Head of caudate nucleus (tissue), 42 donors: ENCODE measurements at regions not wholly inside any gene's neighbourhood (a gene's known extent, or its start where the extent isn't known, plus 50 kb on each side); places are given as distances from the start of the nearest gene placed in this dataset.
"Not testable (repeated sequence)": the region's sequence is repeated elsewhere in the genome, so short reads cannot be mapped to it uniquely, and the experiment has no call there.

Experiments
- DNase-seq, 42 donors: peaks; one replicate each; pipeline versions ENCODE4 v3.0.0 to v3.0.0-alpha.2; 2020 to 2021; ENCODE audit warnings: mixed read lengths in 7 of 42
- intact Hi-C: fragments of 100-400 bp; cut with DNase I; formaldehyde crosslinking; loops from one replicate; pipeline ENCODE4 v1.15.0; 2022

DNA sequence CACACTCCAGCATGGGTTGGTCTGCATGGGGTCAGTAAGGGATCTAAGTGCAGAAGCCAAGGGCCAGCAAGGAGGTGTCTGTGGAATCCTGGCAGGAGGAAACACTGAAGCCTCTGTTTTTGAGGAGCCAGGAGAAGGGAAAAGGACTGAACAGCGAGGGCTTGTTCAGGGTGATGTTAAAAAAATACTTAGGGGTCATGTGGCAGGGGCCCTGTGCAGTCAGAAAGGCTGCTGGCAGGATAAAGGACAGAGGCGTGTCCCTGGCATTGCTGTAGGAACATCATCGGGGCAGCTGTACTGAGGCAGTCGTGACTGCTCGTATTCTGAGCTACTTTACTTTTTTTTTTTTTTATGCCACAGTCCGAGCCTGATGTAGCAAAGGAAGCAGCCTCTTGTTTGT, 127.1 kb upstream of the ZFP64 start:
- DNase-seq, result no peak
- intact Hi-C loops, result loop anchor here (10.0 kb wide), 1 partner anchor 896 kb away; no protein-coding TSS in a partner anchor

DNA sequence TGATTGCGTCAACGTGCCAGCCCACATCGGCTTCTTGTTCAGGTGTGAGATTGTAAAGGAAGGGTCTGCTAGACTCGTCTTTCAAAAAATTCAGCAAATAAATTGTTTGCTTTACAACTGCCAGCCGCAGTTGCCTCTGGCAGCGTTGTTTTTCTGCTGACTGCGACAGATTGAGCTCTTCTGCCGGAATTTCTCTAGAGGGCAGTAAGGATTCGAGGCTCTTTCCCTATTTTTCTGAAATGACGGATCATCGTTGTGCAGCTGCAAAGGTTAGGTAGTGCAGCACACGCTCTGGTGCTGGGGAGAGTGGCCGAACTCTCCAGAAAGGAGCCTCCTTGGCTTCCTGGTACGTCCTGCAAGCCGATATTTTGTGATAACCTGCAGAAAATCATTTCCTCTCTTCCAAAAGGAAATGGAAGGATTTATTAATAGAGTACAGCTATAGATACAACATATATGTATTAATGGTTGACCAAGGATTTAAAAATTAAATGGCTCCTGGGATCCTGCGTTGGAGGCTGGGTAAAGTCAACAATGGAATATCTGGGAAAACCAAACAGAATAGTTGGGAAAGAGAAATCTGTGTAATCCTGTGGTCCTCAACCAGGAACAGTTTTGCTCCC, 121.9 kb upstream of the ZFP64 start:
- DNase-seq, result peak in 34 of 42 donors; percentile 8 to 69 (median 32)
- intact Hi-C loops, result loop anchor here (10.0 kb wide), 1 partner anchor 901 kb away; no protein-coding TSS in a partner anchor

DNA sequence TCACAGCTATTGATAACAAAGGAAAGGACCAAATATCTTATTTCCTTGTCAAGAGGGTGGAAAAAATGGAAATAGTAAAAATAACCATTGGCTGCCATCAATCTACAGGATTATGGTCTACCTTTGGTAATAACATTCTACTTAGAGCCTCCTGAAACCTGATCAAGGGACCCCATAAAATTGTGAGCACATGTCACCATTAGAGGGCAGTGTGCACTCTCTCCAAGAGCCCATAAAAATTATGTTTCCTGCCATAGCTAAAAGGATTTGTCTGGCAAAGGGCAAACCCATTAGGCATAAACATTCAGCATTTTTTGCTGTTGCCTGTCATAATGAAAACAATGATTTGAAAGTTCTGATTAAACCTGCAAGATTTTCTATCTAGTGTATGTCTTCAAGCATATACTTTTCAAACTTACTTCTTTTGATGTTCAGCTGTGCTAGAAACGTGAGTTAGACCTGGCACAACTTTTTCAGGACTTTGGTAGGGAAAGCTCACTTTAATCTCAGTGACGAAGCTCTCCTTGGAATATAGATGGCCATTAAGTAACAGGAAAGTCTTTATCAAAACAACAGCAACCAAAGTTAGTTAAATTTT, 120.7 kb upstream of the ZFP64 start:
- intact Hi-C loops, result loop anchor here (10.0 kb wide), 1 partner anchor 903 kb away; no protein-coding TSS in a partner anchor
- DNase-seq, result peak in 25 of 42 donors; percentile 7 to 75 (median 42)

DNA sequence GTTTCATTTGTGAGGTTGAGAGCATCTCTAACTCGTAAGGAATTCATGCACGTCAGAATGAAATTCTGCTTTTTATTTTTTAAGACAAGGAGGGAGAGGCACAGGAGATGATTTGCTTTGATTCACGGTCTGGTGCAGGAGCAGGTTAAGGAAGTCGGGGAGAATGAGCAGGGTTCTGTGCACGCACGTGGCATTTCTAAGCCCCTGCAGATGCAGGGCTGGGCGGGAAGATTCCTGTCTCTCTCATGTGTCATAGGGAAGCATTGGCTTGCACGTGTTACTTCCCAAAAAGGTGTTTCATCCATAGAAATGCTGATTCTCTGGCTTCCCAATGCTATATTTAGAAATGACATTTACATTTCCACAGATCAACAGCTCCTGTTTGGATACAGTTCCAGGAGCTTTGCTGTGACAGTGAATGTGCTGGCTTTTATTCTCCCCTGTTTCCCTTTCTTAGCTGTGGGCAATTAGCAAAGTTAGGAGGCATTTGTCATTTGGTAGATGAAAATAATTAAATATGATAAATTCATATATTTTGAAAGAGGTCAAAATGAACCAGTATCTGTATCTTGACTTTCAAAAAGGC, 119.7 kb upstream of the ZFP64 start:
- intact Hi-C loops, result loop anchor here (10.0 kb wide), 1 partner anchor 903 kb away; no protein-coding TSS in a partner anchor
- DNase-seq, result peak in 23 of 42 donors; percentile 5 to 47 (median 17)

DNA sequence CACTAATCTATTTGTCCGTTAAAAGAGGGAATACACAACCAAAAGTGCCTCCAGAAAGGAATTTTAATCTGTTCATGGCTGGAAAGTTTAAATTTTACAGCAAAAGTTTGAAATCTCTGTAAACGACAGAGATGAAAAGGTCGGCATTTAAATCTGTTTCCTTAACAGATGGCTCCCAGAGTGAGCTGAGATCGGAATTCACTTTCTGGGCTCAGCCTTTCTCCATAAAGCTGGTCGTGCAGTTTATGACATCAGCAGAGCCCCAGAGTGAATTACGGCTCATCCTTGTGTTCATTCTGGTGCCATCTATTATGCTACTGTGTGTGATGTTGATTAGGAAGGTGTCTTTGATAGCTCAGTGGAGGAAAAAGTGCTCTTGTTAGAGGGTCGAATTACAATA, 117.6 kb upstream of the ZFP64 start:
- intact Hi-C loops, result no loop called here
- DNase-seq, result no peak

DNA sequence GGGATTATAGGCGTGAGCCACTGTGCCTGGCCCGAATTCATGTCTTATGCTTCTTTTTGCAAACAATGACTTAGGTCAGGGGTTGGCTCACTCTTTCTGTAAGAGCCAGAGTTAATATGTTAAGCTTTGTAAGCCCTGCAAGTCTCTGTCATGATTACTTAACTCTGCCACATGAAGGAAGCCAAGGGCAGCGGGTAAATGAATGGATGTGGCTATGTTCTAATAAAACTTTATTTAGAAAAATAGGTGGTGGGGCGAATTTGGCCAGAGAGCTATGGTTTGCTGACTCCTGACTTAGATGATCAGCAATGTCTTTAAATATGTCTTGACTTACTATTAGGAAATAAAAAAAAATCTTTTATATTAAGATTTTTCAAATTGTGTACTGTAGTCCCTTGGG, 114.9 kb upstream of the ZFP64 start:
- DNase-seq, result no peak
- intact Hi-C loops, result no loop called here

DNA sequence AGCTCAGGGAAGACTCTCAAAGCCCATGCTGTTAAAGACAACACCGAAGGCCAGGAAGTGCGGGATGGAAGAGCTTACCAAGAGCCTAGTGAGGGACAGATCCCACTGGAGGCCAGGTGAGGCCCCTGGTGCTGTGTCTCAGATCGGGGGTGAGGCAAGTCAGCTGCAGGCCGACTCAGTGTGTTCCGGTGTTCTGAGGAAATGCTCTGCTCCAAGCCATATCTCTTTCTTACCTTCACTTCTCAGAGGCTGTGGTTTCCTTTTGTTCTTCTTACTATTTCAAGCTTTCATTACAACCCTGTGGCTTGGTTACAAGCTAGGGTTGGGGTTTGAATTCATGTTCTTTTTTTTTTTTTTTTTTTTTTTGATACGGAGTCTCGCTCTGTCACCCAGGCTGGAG, 114.3 kb upstream of the ZFP64 start:
- intact Hi-C loops, result no loop called here

DNA sequence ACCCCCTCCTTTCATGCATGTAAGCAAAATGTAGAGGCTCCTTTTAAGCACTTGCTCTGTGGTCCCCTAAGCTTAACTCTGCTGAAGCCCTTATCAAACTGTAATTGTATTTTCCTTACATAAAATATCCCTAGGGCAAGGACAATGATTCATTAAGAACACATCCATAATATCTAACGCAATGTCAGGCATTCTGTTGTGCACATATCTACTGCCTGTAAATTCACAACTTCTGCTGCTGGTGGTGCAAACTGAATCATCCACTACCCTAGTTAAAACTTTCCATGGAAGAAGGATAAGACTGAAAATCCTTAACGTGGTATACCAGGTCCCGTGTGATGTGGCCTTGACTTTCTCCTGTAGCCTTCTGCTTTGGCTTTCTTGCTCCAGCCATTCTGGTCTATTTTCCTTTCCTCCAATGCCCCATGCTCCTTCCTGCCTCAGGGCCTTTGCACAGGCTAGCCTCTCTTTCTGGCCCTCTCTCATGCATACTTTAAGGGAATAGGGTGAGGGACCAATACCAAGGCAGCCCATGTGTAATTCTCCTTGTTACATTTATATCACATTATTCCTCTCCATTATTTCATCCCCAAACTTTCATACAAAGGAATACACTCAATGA, 113.6 kb upstream of the ZFP64 start:
- intact Hi-C loops, result no loop called here

More for the DNA sequence above, 114.3 kb upstream of the ZFP64 start:
- no peak for DNase-seq

DNA sequence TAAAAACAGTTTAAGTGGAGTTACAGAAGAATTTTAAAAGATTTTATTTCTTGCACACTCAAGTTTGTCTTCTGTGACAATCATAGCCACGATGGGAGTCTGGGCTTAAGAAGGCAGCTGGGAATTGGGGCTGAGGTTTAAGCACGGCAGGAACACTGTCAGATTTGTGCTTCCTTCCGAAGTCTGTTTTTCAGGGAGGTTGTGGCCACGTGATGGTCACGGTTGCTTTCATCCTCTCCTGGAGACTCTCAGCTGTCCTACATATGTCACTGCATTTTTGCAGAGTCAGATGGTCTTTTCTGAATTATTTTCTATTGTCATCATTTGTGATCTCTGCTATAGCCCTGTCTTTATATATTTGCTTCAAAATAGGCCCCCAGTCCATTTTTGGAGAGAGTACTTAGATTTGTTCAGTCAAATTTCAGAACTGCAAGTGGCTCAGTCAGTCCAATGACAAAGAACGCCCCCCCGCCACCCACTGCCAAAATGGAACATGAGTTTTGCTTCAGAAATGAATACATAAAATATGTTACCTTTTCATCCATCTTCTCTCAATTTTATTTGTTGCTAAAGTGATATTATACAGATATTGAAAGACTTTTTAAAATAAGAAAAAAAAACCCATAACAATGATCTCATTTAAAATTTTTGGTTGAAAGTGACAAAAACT, 111.8 kb upstream of the ZFP64 start:
- DNase-seq, result peak in 2 of 42 donors; percentile 31 to 36
- intact Hi-C loops, result no loop called here

More for the DNA sequence above, 113.6 kb upstream of the ZFP64 start:
- no peak for DNase-seq

DNA sequence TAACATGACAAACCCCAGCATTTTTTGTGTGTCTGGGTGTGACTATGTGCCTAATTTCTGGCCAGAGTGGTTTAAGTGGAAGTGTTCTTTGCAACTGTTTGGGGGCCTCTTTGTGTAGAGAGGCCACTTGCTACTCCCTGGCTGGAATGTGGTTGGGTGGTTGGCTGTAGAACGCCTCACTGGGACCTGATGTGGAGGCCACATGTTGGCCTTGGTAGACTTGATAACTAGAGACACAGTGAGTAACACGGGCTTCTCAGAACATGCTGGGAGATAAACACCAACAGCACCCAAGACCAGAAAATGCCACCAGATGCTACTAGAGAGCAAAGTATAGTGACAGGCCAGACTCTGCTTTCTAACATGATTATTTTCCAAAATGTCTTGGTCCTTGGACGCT, 111.2 kb upstream of the ZFP64 start:
- intact Hi-C loops, result no loop called here
- no peak for DNase-seq

DNA sequence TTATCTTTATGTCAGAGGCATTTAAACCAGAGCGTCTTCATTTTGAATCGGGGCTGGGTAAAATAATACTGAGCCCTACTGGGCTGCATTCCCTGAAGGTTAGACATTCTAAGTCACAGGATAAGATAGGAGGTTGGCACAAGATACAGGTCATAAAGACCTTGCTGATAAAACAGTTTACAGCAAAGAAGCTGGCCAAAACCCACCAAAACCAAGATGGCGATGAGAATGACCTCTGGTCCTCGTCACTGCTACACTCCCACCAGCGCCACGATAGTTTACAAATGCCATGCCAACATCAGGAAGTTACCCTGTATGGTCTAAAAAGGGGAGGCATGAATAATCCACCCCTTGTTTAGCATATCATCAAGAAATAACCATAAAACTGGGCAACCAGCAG, 110.5 kb upstream of the ZFP64 start:
- intact Hi-C loops, DNase-seq: not testable (repeated sequence)

DNA sequence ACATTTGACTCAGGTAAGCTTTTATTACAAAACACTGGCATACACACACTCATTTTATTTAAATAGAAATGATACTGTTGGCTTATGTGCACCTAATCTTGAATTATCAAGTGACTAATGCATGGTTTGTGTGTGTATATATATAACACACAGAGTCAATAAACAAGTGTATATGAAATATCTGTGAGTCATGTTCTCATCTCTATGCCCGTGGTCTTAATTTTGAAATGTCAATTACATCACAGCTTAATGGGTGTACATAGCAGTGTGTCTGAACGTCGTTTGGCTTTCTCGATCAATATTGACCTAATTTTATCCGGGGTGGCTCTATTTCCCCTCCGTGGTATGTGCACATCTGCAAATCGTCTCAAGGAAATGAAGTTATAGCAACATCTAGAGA, 104.0 kb upstream of the ZFP64 start:
- no peak for DNase-seq
- intact Hi-C loops, result no loop called here

DNA sequence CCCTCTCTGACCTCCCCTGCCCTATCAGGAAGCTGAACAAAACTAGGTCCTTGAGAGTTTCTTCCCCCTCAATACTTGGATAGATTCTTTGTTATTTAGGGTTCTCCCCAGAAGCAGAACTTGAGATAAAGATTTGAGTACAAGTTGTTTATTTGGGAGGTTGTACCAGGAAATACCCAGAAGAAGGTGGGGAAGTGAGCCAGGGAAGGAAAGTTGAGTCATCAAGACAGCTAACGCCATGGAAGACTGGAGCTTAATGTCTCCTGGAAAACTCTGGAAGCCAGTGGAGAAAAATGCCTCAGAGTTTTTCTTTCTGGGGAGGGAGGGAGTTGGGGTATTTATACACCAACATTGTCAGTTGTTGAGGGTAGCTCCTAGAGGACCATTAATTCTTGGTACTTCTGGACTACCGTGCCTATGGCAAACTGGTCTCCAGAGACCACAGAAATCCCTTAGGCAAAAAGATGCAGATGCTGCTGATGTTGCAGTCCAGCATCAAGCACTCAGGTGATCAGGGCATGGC, 102.6 kb upstream of the ZFP64 start:
- no peak for DNase-seq
- intact Hi-C loops, result no loop called here

DNA sequence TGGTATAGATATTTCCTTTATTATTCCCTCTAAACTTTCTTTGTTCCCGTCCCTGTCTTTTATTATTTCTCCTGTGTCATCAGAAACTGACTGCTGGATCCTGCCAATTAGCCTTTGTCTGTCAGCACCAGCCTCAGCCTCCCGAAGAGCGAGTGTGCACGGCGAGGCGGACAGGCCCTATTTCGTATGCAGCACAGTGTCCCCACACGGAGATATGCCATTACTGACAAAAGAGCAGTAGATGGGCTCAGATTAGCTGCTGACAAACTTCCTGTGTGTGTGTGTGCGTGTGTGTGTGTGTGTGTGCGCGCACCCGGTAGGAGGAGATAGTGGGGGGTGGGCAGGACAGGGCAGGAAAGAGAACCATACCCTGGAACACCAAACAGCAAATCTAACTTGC, 99.5 kb upstream of the ZFP64 start:
- intact Hi-C loops, result no loop called here
- no peak for DNase-seq

DNA sequence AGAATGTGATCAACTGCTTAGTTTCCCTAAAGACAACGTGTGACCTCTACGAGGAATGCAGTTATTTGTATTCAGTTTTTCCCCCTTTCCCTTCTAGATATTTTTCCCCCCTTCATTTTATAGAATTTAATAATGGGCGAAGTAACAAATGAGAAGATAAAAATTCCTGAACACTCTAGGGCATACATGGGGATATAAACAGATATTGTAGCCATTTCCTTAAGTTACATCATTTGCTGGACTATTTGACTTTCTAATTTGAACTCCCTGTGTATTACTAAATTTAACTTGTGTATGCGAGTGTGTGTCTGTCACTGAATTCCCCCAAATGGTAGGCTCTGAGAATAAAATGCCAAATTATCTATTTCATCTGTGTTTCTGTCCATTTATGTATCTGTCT, 99.0 kb upstream of the ZFP64 start:
- no peak for DNase-seq
- intact Hi-C loops, result no loop called here

DNA sequence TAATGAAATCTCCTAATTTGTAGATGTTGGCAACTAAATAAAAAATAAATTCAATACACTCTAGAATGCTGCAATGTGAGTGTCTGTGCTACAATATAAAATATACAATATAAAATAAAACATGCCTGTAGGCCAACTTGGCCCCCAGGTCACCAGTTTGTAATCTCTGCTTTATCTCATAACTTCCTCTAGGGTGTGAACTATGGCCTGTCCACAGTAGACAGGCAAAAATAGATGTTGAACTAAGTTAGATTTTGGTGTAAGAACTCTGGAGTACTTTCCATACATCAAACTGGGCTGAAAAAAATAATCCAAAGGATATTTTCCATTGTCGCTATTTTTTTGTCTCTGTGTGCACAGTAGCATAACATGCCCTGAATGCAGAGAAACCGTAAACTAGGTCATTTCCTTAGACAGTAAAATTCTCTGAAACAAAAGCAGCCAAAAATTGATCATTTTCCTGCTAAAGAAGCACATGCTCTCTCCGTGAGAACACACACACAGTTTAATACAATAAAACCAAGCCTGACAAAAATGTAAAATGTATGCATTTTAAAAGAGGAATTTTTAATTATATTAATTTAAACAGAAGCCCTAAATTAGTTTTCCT, 98.5 kb upstream of the ZFP64 start:
- no peak for DNase-seq
- intact Hi-C loops, result no loop called here

DNA sequence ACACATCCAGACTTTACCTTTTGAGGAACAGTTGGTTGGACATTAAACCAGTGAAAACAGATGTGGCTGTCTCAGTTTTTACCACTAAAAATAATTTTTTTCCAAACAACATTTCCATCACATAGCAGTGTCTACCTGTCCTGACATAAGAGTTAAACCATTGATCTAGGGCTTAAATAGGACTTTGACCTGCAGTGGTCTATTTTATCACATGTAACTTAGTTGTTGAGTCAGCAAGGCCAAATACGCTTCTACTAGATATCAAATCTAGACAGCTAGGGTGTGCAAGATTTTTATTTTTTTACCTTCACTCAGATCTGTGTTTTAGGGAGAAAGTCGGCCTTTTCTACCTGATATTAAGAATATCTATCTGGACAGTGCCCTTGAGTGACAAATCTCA, 88.8 kb upstream of the ZFP64 start:
- intact Hi-C loops, result no loop called here
- no peak for DNase-seq

DNA sequence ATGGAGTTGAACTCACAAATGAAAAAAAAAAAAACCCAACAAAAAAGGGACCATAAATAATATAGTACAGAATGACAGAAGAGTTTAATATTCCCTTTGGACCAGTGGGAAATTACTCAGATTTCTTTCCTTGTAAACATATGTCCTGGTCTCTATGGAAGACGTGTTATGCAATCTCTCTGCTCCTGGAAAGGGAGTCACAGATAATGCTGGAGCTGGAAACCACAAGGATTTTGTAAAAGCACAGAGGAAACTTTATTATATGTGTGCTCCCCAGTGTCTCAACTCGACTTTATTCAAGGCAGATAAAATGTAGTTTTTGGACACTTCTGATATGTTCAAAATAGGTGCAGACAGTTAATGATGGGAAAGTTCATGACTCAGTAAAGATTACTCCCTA, 88.1 kb upstream of the ZFP64 start:
- no peak for DNase-seq
- intact Hi-C loops, result no loop called here

DNA sequence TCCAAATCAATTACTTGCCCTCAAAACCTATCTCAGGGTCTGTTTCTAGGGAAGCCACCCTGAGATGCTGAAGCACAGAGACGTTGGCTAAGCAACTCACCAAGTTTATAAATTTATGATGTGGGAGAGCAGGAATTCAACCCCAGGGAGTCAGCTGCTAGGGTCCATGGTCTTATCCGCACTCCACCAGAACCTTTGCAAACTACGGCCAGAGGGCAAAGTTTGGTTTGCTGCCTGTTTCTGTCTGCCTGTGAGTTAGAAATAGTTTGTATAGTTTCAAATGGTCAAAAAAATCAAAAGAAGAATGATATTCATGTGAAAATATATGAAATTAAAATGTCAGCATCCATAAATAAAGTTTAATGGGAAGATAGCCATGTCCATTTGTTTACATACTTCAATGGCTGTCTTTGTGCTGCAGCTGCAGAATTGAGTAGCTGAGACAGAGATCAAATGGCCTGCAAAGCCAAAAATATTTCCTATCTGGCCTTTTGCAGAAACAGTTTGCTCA, 83.7 kb upstream of the ZFP64 start:
- peak in 1 of 42 donors; percentile 5 for DNase-seq
- intact Hi-C loops, result no loop called here
